Ishikawa (cell line): ENCODE measurements at regions not wholly inside any gene's neighbourhood (a gene's known extent, or its start where the extent isn't known, plus 50 kb on each side); places are given as distances from the start of the nearest gene placed in this dataset.

Experiments
- CEBPB ChIP-seq: IDR thresholded peaks from 2 replicates; pipeline ENCODE4 v1.6.1; 2012
- CREB1 ChIP-seq: IDR thresholded peaks from 2 replicates; pipeline ENCODE4 v1.6.1; 2012; ENCODE audit warnings: low read depth
- EGR1 ChIP-seq: IDR thresholded peaks from 2 replicates; pipeline ENCODE4 v1.6.1; 2012
- EP300 ChIP-seq: IDR thresholded peaks from 2 replicates; pipeline ENCODE4 v1.6.1; 2012; ENCODE audit warnings: borderline replicate concordance
- FOXM1 ChIP-seq: IDR thresholded peaks from 2 replicates; pipeline ENCODE4 v1.6.1; 2012; ENCODE audit warnings: low read depth, borderline replicate concordance
- MAX ChIP-seq: IDR thresholded peaks from 2 replicates; pipeline ENCODE4 v1.6.1; 2012
- NFIC ChIP-seq: IDR thresholded peaks from 2 replicates; pipeline ENCODE4 v1.6.1; 2012
- RAD21 ChIP-seq: IDR thresholded peaks from 2 replicates; pipeline ENCODE4 v1.6.1; 2012; ENCODE audit warnings: low read depth
- REST ChIP-seq: IDR thresholded peaks from 2 replicates; pipeline ENCODE4 v1.6.1; 2012; ENCODE audit warnings: low read depth, mild to moderate bottlenecking
- TAF1 ChIP-seq: IDR thresholded peaks from 2 replicates; pipeline ENCODE4 v1.6.1; 2012; ENCODE audit warnings: low read depth, mild to moderate bottlenecking
- TCF12 ChIP-seq: IDR thresholded peaks from 2 replicates; pipeline ENCODE4 v1.6.1; 2012; ENCODE audit warnings: low read depth
- TEAD4 ChIP-seq: IDR thresholded peaks from 2 replicates; pipeline ENCODE4 v1.6.1; 2012
- USF1 ChIP-seq: IDR thresholded peaks from 2 replicates; pipeline ENCODE4 v1.6.1; 2012
- YY1 ChIP-seq: IDR thresholded peaks from 2 replicates; pipeline ENCODE4 v1.6.1; 2012; ENCODE audit warnings: low read depth
- ZBTB7A ChIP-seq: IDR thresholded peaks from 2 replicates; pipeline ENCODE4 v1.6.1; 2012; ENCODE audit warnings: low read depth

- TF ChIP-seq REST (no peak), YY1 (no peak), USF1 (no peak), CEBPB (no peak), TEAD4 (no peak), FOXM1 (no peak), TCF12 (no peak), NFIC (no peak), RAD21 (no peak), MAX (no peak), EGR1 (no peak), ZBTB7A (no peak), TAF1 (no peak), EP300 (no peak), CREB1 (no peak)
Observed at GRCh38 chr4:107548211-107548905, 171.7 kb downstream of the PAPSS1 start.

- TF ChIP-seq EGR1: no peak
- TF ChIP-seq REST: no peak
- no peak for TF ChIP-seq ZBTB7A
- TF ChIP-seq TCF12: no peak
- no peak for TF ChIP-seq NFIC
- no peak for TF ChIP-seq TAF1
- TF ChIP-seq MAX: no peak
- no peak for TF ChIP-seq CEBPB
- no peak for TF ChIP-seq TEAD4
- no peak for TF ChIP-seq EP300
- TF ChIP-seq YY1: no peak
- no peak for TF ChIP-seq RAD21
- no peak for TF ChIP-seq CREB1
- no peak for TF ChIP-seq USF1
- TF ChIP-seq FOXM1: no peak
Observed at GRCh38 chr4:107546638-107547037, 173.4 kb downstream of the PAPSS1 start.

- TF ChIP-seq USF1 (no peak), EGR1 (no peak), NFIC (no peak), EP300 (no peak), TCF12 (no peak), TEAD4 (no peak), CREB1 (no peak), ZBTB7A (no peak), REST (no peak), TAF1 (no peak), FOXM1 (no peak)
Observed at GRCh38 chr4:107541511-107541910, 178.5 kb downstream of the PAPSS1 start.

- TF ChIP-seq RAD21: no peak
- no peak for TF ChIP-seq EGR1
- no peak for TF ChIP-seq USF1
- TF ChIP-seq CEBPB: no peak
- no peak for TF ChIP-seq ZBTB7A
- TF ChIP-seq YY1: no peak
Observed at GRCh38 chr4:107531927-107532326, 188.1 kb downstream of the PAPSS1 start.
